CD4-positive, alpha-beta T cell treated with Interleukin-4 for 4 hours (primary cell): ENCODE measurements at regions not wholly inside any gene's neighbourhood (a gene's known extent, or its start where the extent isn't known, plus 50 kb on each side); places are given as distances from the start of the nearest gene placed in this dataset.

Experiments
- DNase-seq: peaks from one replicate; pipeline ENCODE4 v3.0.0-alpha.2; 2020

DNA sequence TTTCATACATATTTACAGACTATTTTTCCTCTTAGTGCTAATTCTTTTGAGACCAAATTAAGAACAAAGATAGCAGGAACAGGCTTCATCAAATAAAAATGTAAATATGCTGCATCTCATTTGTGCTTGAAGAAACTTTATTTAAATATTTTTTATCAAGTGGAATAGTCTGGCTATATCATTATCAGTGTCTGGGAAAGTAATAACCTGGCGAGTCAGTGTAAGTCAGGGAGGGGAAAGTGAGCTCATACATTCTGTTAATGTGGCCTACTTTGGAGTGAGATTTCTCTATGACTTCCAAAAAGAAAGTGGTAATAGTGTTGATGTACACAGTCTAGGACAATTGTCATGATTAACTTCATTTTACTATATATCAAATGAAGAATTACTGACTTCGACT lies 1045.1 kb downstream of the ADGRL2 start:
- DNase-seq = no peak

DNA sequence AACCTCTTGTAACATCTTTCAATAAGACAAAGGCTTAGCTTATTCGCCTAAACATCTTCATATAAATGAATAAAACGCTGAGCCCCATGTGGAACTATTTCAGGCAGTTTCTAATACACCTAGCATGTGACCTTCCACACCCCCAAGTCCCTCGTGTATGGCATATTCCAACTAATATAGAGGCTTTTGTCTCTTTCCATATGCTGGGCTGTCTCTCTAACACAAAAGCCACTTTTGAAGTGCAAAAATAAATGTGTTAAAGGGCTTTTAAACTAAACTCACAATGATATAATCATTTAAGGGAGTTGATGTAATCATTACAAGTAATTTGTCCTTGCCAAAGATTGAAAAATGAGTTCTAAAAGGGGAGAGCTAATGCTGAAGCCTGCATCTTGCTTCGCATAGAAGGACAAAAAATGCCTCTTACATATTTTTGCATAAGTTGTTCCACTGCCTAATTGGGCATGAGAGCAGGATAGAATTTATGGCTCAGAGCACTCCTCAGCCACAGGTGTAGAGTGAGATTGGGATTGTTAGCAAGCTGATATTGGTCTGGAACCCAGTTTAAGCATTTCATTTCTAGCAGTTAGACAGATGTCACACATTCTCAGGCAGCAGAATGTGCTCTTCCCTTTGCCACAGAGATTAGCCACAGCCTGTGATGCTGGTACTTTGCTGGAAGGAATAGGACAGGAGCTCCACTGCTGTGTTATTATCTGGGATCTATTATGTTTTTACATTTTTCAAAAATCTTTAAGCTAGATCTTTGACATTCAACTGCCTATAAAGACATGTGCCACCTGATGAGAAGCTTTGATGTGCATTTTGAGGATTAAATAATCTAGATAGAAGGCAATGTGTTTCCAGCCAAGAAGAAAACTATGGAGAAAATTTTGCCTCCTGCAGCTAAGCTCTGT lies 1044.4 kb downstream of the ADGRL2 start:
- no peak for DNase-seq

DNA sequence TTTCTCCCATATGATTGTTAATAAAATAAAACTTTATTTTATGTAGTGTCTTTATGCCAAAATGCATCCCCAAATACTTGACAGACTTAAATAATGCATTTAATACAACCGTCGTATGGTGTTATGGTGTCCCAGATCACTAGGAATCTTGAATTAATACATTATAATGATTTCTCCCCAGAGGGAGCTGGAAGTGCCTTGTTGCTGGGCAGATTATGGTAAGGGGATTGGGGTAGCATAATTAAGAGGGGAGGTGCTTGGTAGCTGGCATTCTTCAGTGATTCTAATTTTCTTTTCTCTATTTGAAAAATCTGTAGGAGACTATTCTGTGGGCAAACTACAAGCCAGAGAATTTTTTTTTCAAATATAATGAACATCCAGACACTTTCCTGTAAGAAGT lies 1043.7 kb downstream of the ADGRL2 start:
- no peak for DNase-seq

DNA sequence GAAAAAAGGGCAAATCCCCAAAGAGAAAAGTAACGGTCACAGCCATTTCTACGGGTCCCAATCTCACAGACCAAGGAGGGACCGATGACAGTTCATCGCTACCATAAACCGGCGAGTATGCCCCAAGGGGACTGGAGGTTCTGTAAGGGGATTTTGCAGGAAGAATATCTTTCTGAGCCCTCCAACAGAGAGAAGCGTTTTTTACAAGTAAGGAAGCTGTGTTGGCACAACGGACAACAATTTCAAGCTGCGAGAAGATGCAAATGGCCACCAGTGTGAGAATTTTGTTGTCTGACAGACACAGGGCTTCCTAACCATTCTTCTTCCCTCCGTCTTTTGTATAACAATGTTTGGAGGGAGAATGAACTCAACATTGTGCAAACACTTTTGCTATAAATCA lies 1043.1 kb downstream of the ADGRL2 start:
- DNase-seq = no peak

DNA sequence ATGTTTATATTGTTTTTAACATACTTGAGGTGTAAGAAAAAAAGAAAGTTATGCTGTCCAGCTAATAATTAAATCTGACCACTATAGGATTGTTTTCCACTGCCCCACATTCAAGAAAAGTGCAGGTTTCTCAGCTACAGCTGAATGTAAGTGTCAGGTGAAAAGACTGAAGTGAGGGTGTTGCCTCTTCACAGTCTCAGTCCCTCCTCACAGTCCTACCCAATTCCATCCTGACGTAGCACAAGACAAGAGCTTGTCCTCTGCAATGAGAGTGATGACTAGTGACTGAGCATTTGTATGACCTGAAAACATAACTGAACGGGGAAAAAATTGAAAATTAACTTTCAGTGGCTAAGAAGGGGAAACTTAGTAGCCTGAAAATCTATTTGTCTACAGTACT lies 1039.5 kb downstream of the ADGRL2 start:
- no peak for DNase-seq

DNA sequence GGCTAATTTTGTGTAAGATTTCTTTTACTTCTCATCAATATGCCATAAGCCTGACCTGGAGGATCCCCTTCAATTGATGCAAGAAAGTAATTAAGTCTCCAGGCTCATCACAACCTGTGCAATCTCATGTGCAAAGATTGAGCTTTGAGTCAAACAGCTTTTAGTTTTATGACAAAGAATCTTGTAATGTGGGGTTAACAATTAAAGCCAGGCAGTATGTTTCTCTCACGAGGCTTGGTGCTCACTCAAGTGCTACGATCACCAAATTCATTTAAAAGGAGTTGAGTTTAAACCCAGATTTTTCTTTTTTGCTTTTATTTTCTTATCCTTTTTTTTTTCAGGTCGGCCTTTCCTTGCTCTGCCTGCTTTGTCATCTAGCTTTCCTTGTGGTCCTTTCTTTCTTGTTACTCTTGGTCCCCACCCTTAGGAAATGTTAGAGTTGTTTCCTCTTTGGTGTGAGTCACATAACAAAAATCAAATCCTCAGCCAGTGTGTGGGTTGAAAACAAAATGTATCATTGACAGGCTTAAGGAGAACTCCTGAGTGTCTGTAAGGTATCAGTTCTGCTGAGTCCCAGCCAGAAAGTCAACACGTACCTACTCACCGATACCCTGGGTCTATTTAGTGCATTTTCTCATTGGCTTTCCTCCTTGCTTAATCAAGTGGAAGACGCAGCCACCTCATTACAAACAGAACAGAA lies 1037.2 kb downstream of the ADGRL2 start:
- DNase-seq = no peak

DNA sequence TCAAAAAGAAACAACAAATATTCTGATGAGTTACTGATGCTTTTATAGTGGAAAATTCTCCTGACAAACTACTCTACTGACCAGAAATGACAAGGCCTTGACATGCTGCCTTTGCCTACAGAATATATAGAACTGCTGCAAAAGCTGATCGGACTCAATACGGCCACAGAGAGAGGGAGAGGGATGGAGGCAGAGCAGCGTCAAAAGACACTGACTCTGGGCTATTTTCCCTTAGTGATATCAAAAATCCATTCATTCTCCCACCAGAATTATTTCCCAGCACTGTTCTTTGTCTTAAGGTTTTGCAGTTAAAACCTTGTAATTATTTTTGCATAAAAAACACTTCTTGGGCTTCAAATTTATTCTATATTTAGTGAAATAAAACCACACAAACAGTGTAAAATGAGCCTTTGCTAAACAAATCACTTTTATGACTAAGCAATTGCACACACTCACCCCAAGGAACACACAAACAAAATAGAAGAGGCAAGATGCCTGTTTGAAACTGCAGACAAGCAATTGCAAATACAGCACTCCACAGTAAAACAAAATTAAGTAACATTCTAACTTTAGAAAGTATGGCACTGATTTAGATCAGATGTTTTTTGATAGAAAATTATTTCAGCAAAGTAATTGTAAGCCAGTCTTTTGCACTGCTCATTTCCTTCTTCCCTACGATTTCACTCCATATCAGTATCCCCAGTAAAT lies 1036.4 kb downstream of the ADGRL2 start:
- DNase-seq = no peak

DNA sequence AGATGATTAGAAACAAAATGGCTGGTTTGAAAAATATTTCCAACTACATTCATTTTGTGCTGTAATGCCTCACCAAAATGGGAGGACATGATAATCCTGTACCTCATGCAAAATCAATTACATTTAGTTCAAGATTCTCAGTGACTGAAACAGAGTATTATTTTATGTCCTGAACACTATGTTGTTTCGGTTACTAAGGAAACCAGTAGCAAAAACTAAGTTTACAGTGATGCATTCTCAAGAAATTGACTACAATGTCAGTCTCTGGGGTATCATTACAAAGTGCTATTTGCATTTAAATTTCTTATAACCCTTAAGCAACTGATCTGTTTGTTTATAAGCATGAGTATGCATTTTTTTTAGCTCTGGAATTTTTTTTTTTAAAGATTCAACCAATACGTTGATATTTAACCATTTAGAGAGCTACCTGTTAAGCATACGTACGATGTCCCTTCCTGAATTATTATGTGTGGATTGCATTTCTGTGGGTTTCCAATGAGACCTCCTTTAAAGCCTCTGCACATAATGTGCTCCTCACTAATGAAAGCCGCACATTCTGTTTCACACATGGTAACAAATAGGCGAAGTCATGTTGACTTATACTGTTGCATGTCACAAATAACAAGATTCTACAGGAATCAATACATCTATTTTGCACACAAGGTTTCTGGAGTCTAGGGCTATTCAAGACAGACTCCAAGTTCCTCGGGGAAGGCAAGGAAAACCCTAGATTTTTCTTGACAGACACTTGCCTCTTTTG lies 1035.7 kb downstream of the ADGRL2 start:
- no peak for DNase-seq

DNA sequence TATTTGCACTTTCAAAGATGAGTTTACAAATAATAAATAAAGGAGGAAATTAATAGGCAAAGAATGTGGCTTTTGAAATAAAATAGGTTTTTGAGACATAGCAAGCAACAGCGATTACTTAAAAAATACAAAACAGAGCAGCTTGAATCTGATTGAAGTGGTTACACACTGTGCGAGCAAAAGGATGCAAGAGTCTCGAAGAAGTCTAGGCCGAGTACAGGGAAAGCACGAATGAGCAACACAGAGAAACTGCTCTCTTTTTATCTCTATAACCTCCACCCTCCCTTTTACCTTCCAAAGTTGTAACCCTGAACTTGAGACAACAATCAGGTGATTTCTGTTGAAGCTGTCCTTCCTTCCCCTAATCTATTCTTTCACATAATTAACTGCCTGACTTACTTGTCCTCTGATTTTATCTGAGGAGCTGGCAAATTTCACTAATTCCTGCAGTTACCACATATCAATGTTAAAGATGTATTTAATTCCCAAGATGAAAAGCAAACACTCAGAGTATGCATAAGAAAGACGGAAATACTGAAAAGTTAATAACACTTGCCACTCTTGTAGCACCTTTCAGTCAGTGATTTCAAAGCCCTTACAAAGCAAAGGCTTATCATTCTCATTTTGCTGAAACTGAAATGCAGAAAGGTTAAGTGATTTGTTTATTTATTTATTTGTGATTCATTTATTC lies 1030.1 kb downstream of the ADGRL2 start:
- no peak for DNase-seq

DNA sequence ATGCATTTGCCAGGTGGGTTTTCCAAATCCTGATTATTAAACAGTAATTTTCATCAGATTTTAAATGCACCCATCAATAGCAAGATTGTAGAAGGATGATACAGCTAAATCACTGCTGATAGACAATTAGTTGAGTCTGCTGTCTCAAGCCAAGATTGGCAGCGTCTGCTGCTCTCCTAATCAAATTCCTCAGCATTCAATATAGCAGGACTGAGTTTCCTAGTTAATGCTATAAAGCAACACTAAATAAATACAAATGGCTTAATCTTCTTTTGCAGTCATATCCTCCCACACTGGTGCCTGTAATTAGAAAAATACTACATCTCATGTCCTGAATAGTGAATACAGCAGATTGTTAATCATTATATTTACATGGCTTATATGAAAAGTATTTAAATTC lies 1028.8 kb downstream of the ADGRL2 start:
- no peak for DNase-seq

DNA sequence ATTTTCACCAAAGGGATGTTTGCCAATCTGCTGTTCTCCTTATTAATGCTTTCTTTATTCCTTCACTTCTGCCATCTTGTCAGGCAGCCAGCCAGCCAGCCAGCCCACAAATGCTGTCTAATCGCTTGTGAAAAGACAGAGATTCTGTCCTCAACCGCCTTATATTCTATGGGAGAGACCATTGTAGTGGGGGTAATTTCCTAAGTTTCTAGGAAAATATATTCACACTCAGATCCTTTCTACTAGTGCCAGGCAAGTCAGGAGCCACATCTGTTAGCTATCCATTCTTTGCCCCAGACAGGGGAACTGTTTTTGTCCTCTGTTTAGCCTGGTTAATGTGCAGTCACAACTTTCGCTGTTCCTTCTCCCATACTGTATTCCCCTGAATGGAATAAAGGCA lies 1023.1 kb downstream of the ADGRL2 start:
- DNase-seq = no peak

DNA sequence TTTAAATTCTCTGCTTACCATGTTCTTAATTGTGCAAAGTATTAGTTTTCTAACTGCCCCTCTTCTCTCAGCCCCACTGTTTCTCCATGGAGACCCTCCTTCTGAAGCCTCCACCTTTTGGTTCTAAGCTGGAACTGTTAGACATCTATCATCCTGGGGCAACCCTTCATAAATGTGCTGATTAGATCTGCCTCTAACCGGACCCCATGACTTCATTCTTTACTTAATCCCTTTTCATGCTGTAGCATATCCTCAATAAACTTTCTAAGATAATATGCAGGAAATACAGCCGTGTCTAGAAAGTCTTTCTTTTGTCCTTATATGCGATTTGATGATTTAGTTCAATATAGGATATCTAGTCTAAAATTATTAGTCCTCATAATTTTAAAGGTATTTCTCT lies 1020.1 kb downstream of the ADGRL2 start:
- no peak for DNase-seq

DNA sequence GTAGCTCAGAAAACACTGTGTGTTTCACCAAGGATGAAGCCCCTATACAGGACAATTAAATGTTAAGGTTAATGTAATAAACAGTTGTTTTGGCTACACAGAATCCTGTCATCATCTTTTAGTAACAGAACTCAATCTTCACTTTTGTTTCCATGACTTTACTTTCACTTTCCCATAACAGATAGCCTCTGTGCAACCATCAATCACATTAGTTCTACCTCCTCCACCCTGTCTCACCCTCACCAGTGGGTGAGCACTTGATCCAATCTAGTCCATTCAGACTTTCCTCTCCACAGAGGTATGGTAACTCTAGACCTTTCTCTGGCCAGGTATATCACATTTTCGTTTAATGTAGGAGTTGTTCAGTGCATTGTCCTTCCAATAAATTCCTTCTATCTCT lies 1018.5 kb downstream of the ADGRL2 start:
- DNase-seq = no peak

DNA sequence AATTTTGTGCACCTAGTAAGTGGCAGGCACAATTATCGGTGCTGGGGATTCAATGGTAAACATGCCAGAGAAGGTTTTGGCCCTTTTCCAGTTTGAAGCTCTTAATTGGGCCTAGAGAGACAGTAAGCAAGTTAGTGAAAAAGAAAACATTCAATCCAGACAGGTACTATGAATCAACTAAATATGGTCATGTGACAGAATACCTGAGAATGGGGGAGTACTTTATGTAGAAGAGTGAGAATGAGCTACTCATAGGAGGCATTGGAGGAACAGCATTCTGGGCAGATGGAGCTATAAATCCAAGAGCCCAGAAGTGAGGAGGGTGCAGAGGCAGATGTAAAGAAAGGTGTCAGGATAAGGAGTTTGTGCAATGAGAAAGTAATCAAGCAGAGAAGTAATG lies 1017.9 kb downstream of the ADGRL2 start:
- DNase-seq = no peak

DNA sequence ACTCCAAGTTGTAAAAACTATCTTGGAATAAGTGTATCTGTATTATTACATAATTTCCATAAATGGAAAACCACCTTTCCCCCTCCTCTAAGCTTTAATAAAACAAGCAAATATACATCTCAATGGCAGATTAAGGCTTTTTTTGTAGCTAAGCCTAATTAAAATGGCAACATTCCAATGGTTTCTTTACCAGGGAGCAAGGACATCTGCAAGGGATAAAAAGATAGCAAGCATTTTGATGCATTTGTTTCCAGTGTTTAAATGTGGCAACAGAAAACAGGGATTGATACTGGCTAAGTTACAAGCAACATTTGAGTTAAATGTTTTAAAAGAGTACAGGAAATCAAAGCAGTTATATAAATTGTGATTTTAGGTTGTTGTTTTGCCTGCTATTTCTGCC lies 1012.7 kb downstream of the ADGRL2 start:
- no peak for DNase-seq

DNA sequence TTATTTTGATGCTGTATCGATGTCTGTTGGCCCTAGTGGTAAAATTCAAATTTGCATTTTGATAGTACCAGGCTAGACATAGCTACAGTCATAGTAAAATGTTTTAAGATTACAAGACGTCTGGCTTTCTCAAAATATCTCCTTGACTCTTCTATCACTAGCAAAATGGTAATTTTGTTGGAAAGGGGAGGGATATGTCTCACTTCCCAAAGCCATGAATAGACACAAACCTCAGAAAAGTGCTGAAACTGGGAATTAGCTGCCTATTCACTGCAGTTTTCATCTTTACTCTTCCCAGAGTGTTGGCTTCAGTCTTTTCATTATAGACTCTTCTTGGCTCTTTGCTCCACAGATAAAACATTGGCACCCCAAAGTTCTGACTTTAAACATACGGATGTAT lies 1009.9 kb downstream of the ADGRL2 start:
- DNase-seq = no peak

DNA sequence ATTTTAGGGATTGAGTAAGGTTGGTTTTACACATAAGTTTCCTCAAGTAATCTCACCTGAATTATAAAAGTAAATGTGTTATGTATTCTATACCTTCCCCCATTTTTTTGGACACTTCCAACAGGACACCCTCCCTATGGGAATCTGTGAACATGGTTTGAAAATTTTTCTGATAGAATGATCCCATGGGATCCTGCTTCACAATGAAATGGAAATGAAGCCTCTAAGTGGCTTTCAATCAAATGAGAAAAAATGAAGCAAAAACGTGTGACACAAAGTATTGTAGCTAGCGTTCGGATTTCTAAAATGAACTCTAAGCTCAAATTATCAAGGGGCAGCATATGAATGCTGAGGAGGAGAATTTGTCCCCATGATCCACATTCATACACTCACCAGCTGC lies 1006.8 kb downstream of the ADGRL2 start:
- DNase-seq = no peak

DNA sequence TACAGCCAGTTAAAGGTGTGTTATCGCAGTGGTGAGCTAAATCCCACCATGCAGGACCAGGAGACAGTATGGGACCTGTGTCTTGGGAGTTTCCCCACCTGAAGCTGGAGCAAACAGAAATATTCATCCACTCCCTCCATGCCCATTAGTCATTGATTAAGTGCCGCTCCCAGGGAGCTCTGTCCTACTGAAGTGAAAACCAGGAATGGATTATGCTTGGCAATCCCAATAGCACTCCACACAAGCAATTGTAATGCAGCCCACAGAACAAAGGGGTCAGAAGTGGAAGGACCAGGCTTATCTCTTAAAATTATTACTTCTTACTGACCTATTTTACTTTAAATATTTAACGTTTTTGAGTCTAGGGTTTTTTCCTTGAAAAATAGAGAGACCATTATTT lies 1005.4 kb downstream of the ADGRL2 start:
- no peak for DNase-seq

DNA sequence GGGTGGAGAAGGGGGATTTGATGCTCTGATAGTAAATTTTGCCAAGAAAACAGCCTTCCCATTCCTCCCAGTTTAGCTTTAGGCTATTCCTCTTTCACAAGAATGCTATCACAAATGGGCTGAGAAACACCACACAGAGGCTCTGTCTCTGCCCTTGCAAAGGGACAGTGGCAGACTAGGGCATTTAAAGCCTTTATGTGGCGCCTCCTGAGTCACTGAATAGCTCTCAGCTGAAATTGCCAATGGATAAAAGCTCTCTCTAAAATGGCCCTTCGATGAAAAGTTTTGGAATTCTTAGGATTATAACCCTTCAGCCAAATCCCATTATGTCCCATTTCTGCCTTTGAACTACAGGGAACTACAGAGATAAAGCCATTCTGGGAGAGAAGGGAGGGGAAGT lies 1000.4 kb downstream of the ADGRL2 start:
- no peak for DNase-seq

DNA sequence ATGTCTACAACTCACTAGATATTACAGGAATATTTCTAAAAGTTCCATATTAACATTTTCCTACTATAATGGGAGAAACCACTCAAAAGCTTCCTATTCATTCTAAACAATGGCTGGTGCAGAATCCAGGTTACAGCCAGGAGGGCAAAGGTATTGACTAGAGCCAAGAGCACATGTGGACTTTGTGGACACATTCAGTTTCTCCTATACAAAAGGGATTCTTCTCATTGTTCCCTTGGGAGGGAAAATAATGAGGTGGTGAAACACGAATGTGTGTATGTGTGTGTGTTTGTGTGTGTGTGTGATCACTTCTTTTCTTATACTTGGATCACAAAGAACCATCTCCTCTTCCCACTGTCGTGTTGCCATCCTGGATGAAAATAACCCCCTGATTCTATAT lies 1000.0 kb downstream of the ADGRL2 start:
- no peak for DNase-seq

DNA sequence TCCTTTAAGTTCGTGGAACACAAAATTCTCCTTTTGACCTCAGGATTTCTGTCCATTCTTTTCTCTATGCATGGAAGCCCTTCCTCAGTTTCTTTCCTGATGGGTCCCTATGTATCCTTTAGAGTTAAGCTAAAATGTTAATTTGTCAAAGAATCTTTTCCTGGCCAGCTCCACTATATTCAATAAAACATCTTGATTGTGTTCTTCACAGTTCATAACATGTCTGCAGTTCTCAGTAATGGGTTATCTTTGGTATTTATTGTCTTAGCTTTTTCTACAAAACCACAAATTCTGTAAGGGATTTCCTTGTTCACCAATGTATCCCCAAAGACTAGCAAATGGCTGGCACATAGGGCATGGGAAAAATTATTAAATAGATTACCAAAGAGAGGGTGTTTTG lies 998.5 kb downstream of the ADGRL2 start:
- no peak for DNase-seq

DNA sequence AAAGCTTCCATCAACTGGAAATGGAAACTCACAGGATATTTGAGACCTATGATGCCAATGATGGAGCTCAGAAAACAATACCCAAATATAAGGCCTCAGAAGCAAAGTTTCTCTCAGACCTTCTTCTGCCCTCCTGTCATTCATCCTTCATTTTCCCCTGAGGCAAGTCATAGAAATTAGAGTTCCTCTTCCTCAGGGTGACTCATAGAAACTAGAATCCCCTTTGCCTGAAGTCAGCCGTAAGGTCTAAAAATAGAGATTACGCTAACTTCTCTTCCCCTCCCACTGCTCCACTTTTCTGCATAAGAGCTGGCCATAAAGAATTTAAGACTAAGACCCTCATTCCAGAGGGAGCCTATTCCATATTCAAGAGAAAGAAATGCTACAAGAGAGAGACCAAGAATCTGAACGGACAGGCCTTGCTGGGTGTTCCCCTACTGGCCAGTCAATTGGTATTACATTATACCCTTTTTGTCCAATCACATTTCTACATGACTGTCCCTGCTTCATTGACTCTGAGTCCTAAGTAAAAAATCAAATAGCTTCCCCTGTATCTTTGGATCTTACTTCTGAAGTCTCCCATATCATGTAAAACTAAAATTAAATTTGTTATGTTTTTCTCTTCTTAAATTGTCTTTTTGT lies 994.9 kb downstream of the ADGRL2 start:
- DNase-seq = no peak
